ENCODE measurements at regions not wholly inside any gene's neighbourhood (a gene's known extent, or its start where the extent isn't known, plus 50 kb on each side); places are given as distances from the start of the nearest gene placed in this dataset.
A peak's percentile ranks its signal among the peaks of the same experiment; 100 is the strongest.
"Not testable (repeated sequence)": the region's sequence is repeated elsewhere in the genome, so short reads cannot be mapped to it uniquely, and the experiment has no call there.

- H3K27me3 ChIP-seq; DNase-seq; H3K4me1 ChIP-seq; H3K27ac ChIP-seq; H3K9me3 ChIP-seq (replicated peaks); H3K4me3 ChIP-seq; H3K36me3 ChIP-seq: not testable (repeated sequence)
These were observed 55.2 kb downstream of the GOLGA8B start for GRCh38 chr15:34528055-34528754.

DNA sequence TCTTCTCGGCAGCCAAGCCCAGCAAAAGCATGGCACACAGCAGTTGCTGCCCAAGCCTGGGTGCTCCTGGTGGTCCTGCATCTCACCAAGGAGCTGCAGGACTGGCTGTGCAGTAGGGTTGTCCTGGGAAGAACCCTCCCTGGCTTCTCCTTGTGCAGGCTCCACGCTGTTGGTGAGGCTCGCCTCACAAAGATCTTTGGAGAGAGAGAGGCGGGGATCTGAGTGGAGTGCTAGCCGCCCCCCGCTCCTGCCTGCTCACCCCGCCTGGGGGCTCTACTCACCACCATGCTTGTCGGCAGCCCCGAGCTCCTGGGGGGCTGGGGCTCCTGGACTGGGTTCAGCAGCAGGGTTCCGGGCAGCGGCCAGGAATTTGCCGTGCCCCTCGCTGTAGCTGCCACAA, 55.8 kb downstream of the GOLGA8B start:
- not testable (repeated sequence) for H3K4me3 ChIP-seq; H3K36me3 ChIP-seq; DNase-seq; H3K27me3 ChIP-seq; H3K9me3 ChIP-seq (replicated peaks); H3K4me1 ChIP-seq; H3K27ac ChIP-seq

GRCh38 chr15:34523849-34524248, 59.6 kb downstream of the GOLGA8B start:
- not testable (repeated sequence) for H3K27ac ChIP-seq; H3K4me3 ChIP-seq; H3K36me3 ChIP-seq; H3K4me1 ChIP-seq; H3K9me3 ChIP-seq (replicated peaks); H3K27me3 ChIP-seq
- peak in 1 of 2 experiments; percentile 13 for DNase-seq

DNA sequence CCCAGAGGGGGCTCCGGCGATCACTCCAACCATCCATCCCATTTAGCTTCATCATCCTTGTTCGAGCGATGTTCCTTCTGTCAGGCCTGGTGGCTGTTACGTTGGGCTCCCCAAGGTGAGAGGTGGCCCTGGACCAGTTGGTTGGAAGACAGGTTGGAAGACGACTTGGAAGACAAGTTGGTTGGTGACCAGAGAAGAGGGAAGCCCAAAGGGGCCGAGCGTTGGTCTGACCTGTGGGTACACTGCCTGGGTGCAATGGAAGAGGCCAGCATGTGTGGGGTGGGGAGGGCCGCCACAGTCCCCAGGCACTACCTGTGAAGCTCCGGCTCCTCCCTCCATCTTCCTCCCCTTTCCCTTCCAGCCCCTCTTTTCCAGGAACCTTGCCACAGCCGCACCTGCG, 60.9 kb downstream of the GOLGA8B start:
- not testable (repeated sequence) for H3K36me3 ChIP-seq; H3K4me1 ChIP-seq; H3K27me3 ChIP-seq; H3K4me3 ChIP-seq; H3K9me3 ChIP-seq (replicated peaks); H3K27ac ChIP-seq; DNase-seq

DNA sequence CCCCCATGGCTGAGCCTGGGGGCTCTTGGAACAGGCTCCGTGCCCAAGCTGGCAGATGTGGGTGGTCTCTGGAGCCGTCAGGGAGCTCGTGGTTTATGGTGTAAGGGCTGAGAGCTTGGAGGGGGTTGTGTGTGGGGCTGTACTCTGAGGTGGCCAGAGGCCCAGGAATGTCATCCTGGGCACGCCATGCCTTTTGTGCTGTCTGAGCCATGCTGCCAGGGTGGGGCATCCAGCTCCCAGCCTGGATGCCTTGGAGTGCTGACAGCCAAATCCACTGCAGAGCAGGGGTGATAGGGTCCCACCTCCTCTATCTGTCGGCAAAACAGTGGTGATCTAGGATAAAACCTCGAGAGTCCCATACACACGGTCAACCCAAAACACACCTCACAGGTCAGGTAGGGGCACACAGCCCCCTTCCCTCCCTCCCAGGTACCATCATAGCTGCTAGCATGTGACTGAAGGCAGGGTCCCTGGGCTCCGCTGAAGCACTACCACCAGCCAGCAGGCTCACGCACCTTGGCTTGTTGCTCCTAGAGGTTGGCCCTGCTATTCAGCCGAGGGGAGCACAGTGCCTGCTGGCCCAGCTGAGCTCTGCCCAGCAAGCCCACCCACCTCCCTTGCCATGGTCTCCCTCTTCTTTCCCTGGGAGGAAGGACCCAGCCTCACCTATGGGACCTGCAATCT, 61.5 kb downstream of the GOLGA8B start:
- H3K4me3 ChIP-seq; H3K36me3 ChIP-seq; H3K27me3 ChIP-seq; H3K4me1 ChIP-seq; H3K27ac ChIP-seq; H3K9me3 ChIP-seq (replicated peaks); DNase-seq: not testable (repeated sequence)

GRCh38 chr15:34520566-34520965, 62.9 kb downstream of the GOLGA8B start:
- H3K27me3 ChIP-seq, result no peaks in the 10 kb centered on the region

GRCh38 chr15:34520010-34520409, 63.4 kb downstream of the GOLGA8B start:
- not testable (repeated sequence) for H3K27me3 ChIP-seq; DNase-seq; H3K36me3 ChIP-seq; H3K4me1 ChIP-seq; H3K4me3 ChIP-seq; H3K27ac ChIP-seq; H3K9me3 ChIP-seq (replicated peaks)

More at GRCh38 chr15:34520566-34520965, 62.9 kb downstream of the GOLGA8B start:
- Histone ChIP-seq H3K36me3 (no peaks in the 10 kb centered on the region), H3K4me3 (no peak overlapping the region), H3K4me1 (no peaks in the 10 kb centered on the region), H3K9me3 (replicated peaks) (no peaks in the 10 kb centered on the region), H3K27ac (no peak overlapping the region)
- DNase-seq, result no peak

DNA sequence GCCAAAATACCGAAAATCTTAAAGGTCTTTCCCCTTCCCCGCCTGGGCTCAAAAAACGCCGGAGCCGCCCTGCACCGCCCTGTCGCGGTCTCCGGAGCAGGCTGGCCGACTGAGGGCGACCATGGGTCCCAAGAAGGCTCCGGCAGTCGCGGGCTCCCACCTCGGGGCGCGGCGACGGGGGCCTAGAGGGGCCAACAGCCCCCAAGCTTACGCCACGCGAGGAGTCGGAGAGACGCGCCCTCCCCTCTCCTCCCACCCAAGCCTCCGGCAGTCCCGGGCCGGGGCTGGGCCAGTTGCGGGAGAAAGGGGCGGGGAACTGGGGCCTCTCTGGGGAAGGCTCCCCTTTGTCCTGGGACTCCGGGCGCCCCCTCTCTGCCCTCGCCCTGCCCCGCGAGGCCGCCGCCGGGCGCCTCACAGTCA, 69.2 kb downstream of the GOLGA8B start:
- H3K27ac ChIP-seq, result peak overlapping the region; percentile 49
- no peaks in the 10 kb centered on the region for H3K9me3 ChIP-seq (replicated peaks)
- H3K36me3 ChIP-seq, result no peaks in the 10 kb centered on the region
- peak; percentile 72 to 74 for DNase-seq
- no peaks in the 10 kb centered on the region for H3K27me3 ChIP-seq
- H3K4me1 ChIP-seq, result no peaks in the 10 kb centered on the region
- peak overlapping the region; percentile 73 for H3K4me3 ChIP-seq

GRCh38 chr15:34512628-34513027, 70.8 kb downstream of the GOLGA8B start:
- Histone ChIP-seq H3K9me3 (replicated peaks) (no peaks in the 10 kb centered on the region), H3K4me3 (no peak overlapping the region), H3K27me3 (no peaks in the 10 kb centered on the region), H3K4me1 (no peaks in the 10 kb centered on the region), H3K27ac (no peak overlapping the region), H3K36me3 (no peaks in the 10 kb centered on the region)
- no peak for DNase-seq

GRCh38 chr15:34501131-34501530, 63.5 kb upstream of the GOLGA8A start:
- Histone ChIP-seq H3K27ac (no peak overlapping the region), H3K27me3 (no peaks in the 10 kb centered on the region)

GRCh38 chr15:34496207-34496995, 58.8 kb upstream of the GOLGA8A start:
- DNase-seq, result no peak
- no peak overlapping the region for H3K4me3 ChIP-seq
- H3K4me1 ChIP-seq, result no peaks in the 10 kb centered on the region
- H3K27me3 ChIP-seq, result no peaks in the 10 kb centered on the region
- H3K36me3 ChIP-seq, result no peaks in the 10 kb centered on the region
- peaks cover 2% of the 10 kb centered on the region; the same call in 1 of the 2 replicates for H3K9me3 ChIP-seq (replicated peaks)
- no peak overlapping the region for H3K27ac ChIP-seq

More at GRCh38 chr15:34501131-34501530, 63.5 kb upstream of the GOLGA8A start:
- DNase-seq, result no peak
- no peaks in the 10 kb centered on the region for H3K4me1 ChIP-seq
- H3K4me3 ChIP-seq, result no peak overlapping the region
- no peaks in the 10 kb centered on the region for H3K36me3 ChIP-seq
- H3K9me3 ChIP-seq (replicated peaks), result 0 out of 2 replicates have a peak, but pooled peaks cover 2% of the 10 kb centered on the region

GRCh38 chr15:34495707-34496106, 58.1 kb upstream of the GOLGA8A start:
- not testable (repeated sequence) for DNase-seq; H3K36me3 ChIP-seq; H3K27me3 ChIP-seq; H3K4me1 ChIP-seq; H3K9me3 ChIP-seq (replicated peaks)
- 0 out of 2 replicates have a peak overlapping the region, but pooled peaks have one; percentile 4 for H3K27ac ChIP-seq
- H3K4me3 ChIP-seq, result peak overlapping the region; percentile 46

DNA sequence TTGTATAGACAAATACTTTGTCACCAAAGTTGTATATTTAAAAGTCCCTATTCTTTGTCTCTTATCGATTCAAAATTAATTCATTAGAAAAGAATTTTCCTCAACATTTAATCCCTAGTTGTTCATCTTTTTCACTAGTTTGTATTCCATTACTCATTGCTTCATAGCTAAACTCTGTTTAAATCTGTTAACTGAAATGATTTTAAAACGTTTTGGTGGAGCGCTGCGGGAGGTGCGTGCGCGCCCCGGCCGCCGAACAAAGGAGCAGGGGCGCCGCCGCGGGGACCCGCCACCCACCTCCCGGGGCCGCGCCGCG, 56.4 kb upstream of the GOLGA8A start:
- Histone ChIP-seq H3K27me3 (no peaks in the 10 kb centered on the region), H3K4me1 (no peaks in the 10 kb centered on the region), H3K4me3 (peak overlapping the region; percentile 46), H3K27ac (no peak overlapping the region), H3K36me3 (no peaks in the 10 kb centered on the region), H3K9me3 (replicated peaks) (peaks cover 2% of the 10 kb centered on the region; the same call in 1 of the 2 replicates)
- no peak for DNase-seq

GRCh38 chr15:34493001-34493400, 55.4 kb upstream of the GOLGA8A start:
- Histone ChIP-seq H3K9me3 (replicated peaks) (peaks cover 2% of the 10 kb centered on the region; the same call in 1 of the 2 replicates), H3K36me3 (no peaks in the 10 kb centered on the region), H3K27me3 (no peaks in the 10 kb centered on the region), H3K27ac (no peak overlapping the region), H3K4me1 (no peaks in the 10 kb centered on the region), H3K4me3 (no peak overlapping the region)
- DNase-seq, result no peak

- H3K27me3 ChIP-seq, DNase-seq: not testable (repeated sequence)
These were observed 53.9 kb upstream of the GOLGA8A start for GRCh38 chr15:34491488-34491887.

More at GRCh38 chr15:34491488-34491887, 53.9 kb upstream of the GOLGA8A start:
- H3K36me3 ChIP-seq; H3K27ac ChIP-seq; H3K9me3 ChIP-seq (replicated peaks); H3K4me3 ChIP-seq; H3K4me1 ChIP-seq: not testable (repeated sequence)

All from SJCRH30 (cell line).